CD4-positive, alpha-beta T cell treated with Interleukin-6 at 100 ng/mL for 8 hours (primary cell): ENCODE measurements at regions not wholly inside any gene's neighbourhood (a gene's known extent, or its start where the extent isn't known, plus 50 kb on each side); places are given as distances from the start of the nearest gene placed in this dataset.
"Not testable (repeated sequence)": the region's sequence is repeated elsewhere in the genome, so short reads cannot be mapped to it uniquely, and the experiment has no call there.

Source experiments
- DNase-seq: peaks from one replicate; pipeline ENCODE4 v3.0.0-alpha.2; 2020; ENCODE audit warnings: mixed read lengths, low spot score

- DNase-seq, result no peak
Observed at GRCh38 chr3:139135657-139136056, 91.0 kb upstream of the PRR23C start.

GRCh38 chr3:139136469-139137202 lies 91.9 kb upstream of the PRR23C start:
- DNase-seq, result no peak

- no peak for DNase-seq
Observed at GRCh38 chr3:139140553-139140952, 95.9 kb upstream of the PRR23C start.

GRCh38 chr3:139145980-139146379 lies 101.3 kb upstream of the PRR23C start:
- not testable (repeated sequence) for DNase-seq

GRCh38 chr3:139151530-139151929 lies 106.8 kb upstream of the PRR23C start:
- no peak for DNase-seq

- DNase-seq, result not testable (repeated sequence)
Observed at GRCh38 chr3:139153434-139153833, 108.7 kb upstream of the PRR23C start.

- no peak for DNase-seq
Observed at GRCh38 chr3:139157161-139157932, 112.7 kb upstream of the PRR23C start.

- no peak for DNase-seq
Observed at GRCh38 chr3:139159356-139159755, 114.7 kb upstream of the PRR23C start.

- no peak for DNase-seq
Observed at GRCh38 chr3:139173372-139174108, 128.8 kb upstream of the PRR23C start.

- DNase-seq, result no peak
Observed at GRCh38 chr3:139180489-139180888, 135.8 kb upstream of the PRR23C start.

GRCh38 chr3:139182143-139182542 lies 137.5 kb upstream of the PRR23C start:
- no peak for DNase-seq

GRCh38 chr3:139182598-139182997 lies 137.9 kb upstream of the PRR23C start:
- DNase-seq, result no peak

- DNase-seq, result no peak
Observed at GRCh38 chr3:139185527-139185926, 140.8 kb upstream of the PRR23C start.

- DNase-seq, result no peak
Observed at GRCh38 chr3:139187154-139187553, 142.5 kb upstream of the PRR23C start.

GRCh38 chr3:139187648-139188047 lies 143.0 kb upstream of the PRR23C start:
- no peak for DNase-seq

- DNase-seq, result no peak
Observed at GRCh38 chr3:139189943-139190342, 145.3 kb upstream of the PRR23C start.

- DNase-seq, result not testable (repeated sequence)
Observed at GRCh38 chr3:139194421-139194820, 149.4 kb upstream of the MRPS22 start.

- not testable (repeated sequence) for DNase-seq
Observed at GRCh38 chr3:139196146-139196545, 147.7 kb upstream of the MRPS22 start.

GRCh38 chr3:139197251-139197650 lies 146.6 kb upstream of the MRPS22 start:
- no peak for DNase-seq

GRCh38 chr3:139198186-139198585 lies 145.6 kb upstream of the MRPS22 start:
- no peak for DNase-seq

- no peak for DNase-seq
Observed at GRCh38 chr3:139198929-139199328, 144.9 kb upstream of the MRPS22 start.

GRCh38 chr3:139199421-139200010 lies 144.3 kb upstream of the MRPS22 start:
- no peak for DNase-seq
